GM21515 (cell line): ENCODE measurements at regions not wholly inside any gene's neighbourhood (a gene's known extent, or its start where the extent isn't known, plus 50 kb on each side); places are given as distances from the start of the nearest gene placed in this dataset.
"Not testable (repeated sequence)": the region's sequence is repeated elsewhere in the genome, so short reads cannot be mapped to it uniquely, and the experiment has no call there.

Experiments used
- ATAC-seq: cut with Tn5 transposase; IDR thresholded peaks from one replicate; pipeline ENCODE4 v1.9.1; 2021; ENCODE audit not compliant: unreplicated experiment

GRCh38 chr3:29176501-29176900 lies 104.4 kb upstream of the RBMS3 start:
- ATAC-seq = no peak

DNA sequence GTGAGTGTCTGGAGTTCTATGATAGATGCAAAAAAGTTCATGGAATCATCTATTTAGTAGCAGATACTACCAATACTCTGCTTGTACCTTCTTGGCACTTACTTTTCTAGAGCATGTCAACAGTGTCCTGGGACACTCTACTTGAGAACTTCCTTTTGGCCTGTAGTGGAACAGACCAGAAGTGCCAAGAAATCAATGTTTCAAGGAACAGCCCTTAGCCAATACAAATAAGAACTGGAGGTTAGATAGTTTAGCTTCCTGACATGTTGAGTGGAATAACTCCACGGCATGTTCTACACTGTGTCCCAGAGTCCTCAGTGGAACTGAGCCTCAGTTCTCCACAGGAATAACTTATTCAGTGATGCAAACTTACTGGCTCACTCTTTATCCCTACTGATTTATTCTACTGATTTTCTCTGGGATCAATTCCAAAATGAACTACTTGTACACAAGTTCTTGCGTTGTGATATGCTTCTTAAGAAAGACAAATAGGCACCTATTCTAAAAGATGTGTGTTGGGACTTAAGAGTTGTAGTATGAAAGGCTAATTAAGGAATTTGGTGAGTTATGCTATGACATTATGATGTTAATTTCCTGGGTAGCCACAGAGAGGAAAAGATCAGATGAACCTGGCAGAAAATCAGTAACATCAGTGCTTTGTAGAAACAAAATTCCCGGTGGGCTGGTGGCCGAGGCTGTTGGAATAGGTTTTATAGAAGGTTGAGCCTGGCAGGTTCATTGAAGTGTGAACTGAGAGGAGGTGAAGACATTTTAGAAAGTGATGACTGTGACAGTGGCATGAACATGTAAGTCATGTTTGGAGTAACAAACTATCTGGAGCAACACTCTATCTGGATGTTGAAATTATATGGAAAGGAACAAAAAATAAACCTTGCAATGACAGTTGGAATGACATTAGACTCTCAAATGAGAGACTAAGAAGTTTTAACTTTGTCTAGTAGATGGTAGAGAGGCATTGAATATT lies 101.8 kb upstream of the RBMS3 start:
- no peak for ATAC-seq

DNA sequence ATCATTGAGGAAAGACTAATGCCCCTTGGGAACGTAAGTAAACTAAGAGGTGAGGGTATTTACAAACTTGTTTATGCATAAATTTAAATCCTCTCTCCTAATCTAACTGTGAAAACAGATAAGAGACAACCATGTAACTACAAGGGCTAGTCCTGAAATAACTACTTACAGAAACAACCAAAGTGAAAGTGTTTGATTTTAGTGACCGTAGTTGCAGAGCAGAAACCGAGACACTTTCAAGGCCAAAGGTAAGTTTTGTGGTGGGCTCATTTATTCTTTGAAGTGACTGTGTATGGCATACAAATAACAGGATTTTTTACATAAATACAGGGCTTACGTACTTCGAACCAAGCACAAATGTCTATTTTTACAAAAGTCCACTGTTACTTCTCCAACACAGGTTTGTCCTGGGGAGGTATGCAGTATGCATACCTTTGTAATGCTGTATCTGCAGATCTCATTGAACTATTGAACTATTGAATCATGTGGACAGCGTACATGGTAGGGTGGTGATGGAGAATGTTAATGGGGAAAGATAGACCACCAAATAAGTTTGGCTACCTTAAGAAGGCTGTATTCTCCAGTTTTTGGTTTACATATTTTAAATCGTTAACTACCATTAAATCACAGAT lies 99.6 kb upstream of the RBMS3 start:
- no peak for ATAC-seq

- no peak for ATAC-seq
Measured at GRCh38 chr3:29181872-29182271, 99.0 kb upstream of the RBMS3 start.

- not testable (repeated sequence) for ATAC-seq
Measured at GRCh38 chr3:29182828-29183227, 98.0 kb upstream of the RBMS3 start.

- no peak for ATAC-seq
Measured at GRCh38 chr3:29183346-29184087, 97.4 kb upstream of the RBMS3 start.

- no peak for ATAC-seq
Measured at GRCh38 chr3:29185706-29186105, 95.2 kb upstream of the RBMS3 start.

DNA sequence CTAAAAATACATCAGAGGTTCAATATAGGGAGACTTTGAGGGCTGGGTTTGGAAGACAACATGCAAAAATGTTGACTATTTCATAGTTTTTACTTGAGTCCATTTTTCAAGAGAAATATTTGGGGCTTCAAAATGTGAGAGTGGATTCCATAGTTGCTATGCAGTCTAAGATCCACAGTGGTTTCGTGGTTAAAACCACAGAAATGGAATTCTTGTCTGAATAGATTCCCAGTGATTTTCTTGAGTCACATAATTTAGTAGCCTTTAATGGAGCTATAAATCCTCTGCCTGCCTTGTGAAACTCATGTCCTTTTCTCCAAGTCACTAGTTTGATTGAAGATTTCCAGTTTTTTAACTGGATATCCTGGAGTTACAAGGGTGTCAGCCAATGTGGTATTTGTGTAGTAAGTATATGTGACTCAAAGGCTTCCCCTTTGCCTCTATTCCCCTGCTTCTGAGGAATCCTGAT lies 94.7 kb upstream of the RBMS3 start:
- no peak for ATAC-seq

GRCh38 chr3:29186982-29187725 lies 93.7 kb upstream of the RBMS3 start:
- ATAC-seq = no peak

DNA sequence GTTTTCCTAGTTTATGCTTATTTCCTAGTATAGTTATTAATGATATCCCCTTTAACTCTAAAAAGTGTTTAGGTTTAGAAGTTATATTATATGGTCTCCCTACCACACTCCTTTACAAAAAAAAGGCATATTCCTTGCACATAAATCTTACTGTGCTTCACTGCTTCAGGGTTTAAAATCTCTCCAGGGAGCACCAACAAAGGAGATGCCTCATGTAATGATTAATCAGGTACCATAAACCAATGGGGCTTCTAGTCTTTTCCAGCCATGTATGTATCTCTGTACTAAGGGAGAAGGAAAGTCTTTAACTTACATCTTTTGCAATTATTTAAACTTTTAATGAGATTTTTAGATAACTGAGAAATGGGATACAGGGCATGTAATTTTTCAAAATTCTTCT lies 91.5 kb upstream of the RBMS3 start:
- no peak for ATAC-seq

GRCh38 chr3:29194139-29194538 lies 86.7 kb upstream of the RBMS3 start:
- ATAC-seq = no peak

DNA sequence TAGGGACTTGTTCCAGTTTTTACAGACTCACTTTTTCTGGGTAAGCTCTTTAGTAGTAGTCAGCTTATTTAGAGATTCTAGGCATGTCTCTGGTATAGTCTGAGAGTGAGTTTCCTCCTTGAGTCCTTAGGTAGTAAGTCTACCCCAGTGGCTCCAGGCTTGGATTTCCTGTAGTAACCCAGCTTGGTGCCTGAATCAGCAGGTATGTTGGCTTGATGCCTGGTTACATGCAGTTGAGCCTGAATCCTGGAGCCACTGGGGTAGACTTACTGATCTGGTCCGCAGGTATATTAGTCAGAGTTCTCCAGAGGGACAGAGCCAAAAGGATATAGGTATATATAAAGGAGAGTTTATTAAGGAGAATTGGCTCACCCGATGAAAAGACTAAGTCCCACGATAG lies 85.8 kb upstream of the RBMS3 start:
- ATAC-seq = no peak

- ATAC-seq = no peak
Measured at GRCh38 chr3:29201604-29202003, 79.3 kb upstream of the RBMS3 start.

DNA sequence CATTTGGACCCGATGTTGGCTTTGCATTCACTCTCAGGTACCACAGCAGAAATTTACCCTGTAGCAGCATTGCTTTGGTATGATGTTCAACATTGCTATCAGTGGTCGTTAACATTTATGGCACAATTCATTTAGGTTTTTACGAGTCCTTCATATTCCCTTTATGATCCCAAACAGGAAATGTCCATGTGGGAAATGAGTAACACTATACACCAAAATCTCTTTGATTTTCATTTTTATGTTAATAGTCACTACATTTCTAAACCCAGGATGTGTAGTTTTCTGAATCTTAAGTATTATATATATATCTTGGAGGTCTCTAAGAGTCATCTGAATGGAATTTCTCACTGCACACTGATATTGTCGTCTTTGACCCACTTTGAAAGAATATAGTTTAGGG lies 78.5 kb upstream of the RBMS3 start:
- ATAC-seq = no peak

- no peak for ATAC-seq
Measured at GRCh38 chr3:29203851-29204250, 77.0 kb upstream of the RBMS3 start.

- ATAC-seq = no peak
Measured at GRCh38 chr3:29207427-29207826, 73.4 kb upstream of the RBMS3 start.

DNA sequence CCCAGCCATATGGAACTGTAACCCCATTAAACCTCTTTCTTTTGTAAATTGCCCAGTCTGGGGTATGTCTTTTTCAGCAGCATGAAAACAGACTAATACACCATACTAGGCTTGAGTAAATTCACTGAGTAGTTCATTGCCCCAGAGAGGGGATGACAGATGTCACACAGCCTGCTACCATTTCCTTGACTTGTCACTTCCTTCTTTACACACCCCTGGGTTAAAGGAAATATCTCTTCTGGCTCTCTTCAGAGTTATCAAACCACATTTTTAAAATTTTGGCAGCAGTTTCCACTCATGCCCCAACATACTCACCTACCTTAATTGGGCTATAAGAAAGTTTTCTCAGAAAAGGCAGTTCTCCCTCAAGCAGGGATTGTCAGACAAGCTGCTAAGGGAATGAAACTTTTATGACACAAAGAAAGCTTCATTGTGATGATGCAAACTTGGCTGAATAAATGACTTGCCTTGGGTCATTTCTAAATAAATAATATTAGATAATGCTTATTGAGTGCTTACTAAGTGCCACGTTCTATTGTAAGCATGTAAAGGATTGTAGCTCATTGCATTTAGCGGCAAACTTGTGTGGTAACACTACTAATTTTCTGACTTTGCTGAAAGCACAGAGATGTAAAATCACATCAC lies 68.0 kb upstream of the RBMS3 start:
- no peak for ATAC-seq

GRCh38 chr3:29214009-29214658 lies 66.7 kb upstream of the RBMS3 start:
- ATAC-seq = no peak

DNA sequence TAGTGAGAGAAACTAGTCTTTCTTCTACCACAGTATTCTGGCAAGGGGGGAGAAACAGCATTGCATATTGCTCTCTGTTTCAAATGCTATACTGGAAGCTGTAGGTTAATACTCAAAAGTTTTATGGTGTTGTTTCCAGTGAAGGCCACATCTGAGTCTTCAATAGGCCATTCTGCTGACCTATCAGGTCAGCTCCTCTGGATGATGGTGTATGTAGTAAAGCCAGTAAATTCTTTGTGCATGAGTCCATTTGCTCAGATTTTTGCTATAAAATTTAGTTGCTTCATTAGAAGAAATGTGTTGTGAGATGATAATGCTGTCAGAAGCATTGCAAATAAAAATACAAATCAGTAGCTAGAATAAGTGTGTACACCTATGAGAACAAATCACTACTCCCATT lies 64.9 kb upstream of the RBMS3 start:
- ATAC-seq = no peak

DNA sequence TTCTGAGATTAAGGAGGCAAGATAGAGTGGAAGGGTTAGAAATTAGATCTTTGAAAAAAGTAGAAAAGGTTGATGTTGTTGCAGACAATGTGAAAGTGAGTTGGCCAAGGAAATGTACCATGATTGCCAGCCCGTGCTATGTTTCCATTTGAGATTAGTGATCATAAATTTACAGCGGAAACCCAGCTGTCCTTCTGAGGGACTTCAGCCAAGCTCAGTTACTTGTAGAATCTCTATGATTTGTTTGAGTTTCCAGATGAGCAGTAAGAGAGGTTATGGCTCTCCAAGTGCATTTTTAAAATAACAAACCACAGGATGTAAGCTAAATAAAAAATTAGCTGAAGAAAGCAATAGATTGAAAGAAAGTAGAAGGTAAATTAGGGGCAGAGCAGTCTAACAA lies 54.2 kb upstream of the RBMS3 start:
- ATAC-seq = no peak
